ENCODE measurements at regions not wholly inside any gene's neighbourhood (a gene's known extent, or its start where the extent isn't known, plus 50 kb on each side); places are given as distances from the start of the nearest gene placed in this dataset.

GRCh38 chr3:30370681-30371271, 235.6 kb upstream of the TGFBR2 start:
- H3K27ac ChIP-seq (ENCODE audit: low read depth, low read length), result peak overlapping the region; percentile 35; the same call in 1 of the 2 replicates
- no peak overlapping the region for H3K4me3 ChIP-seq (ENCODE audit: low read depth, low read length)
- peak overlapping the region; percentile 41 for H2AFZ ChIP-seq (ENCODE audit: low read length, unreplicated experiment)
- H3K27me3 ChIP-seq (ENCODE audit: insufficient read depth, low read length), result no peaks in the 10 kb centered on the region
- peaks cover 22% of the 10 kb centered on the region for H3K4me1 ChIP-seq (ENCODE audit: control insufficient read depth, insufficient read depth, low read length, unreplicated experiment)
- no peaks in the 10 kb centered on the region for H3K79me2 ChIP-seq (ENCODE audit: control insufficient read depth, insufficient read depth, low read length, unreplicated experiment)
- 0 out of 2 replicates have a peak, but pooled peaks cover 5% of the 10 kb centered on the region for H3K36me3 ChIP-seq (ENCODE audit: insufficient read depth, low read length)

DNA sequence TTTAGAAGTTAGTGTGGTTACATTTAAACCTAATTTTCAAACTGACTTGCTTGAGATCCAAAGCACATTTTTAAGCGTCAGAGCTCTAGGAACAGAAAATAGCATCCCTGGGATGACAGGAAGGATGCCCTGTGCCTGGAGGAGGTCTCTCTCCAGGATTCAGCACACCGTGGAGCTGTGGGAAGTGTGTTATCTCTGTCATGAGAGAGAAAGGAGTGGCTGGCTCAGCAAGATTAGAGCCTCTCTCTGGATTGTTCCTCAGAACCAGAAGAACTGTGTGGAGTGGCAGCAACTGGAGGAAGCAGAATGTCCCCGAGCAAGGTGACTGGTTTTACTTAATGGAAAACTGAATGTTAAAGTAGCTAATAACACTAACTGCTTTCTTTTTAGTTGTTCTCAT, 233.6 kb upstream of the TGFBR2 start:
- H3K4me3 ChIP-seq (ENCODE audit: low read depth, low read length), result no peak overlapping the region
- no peak overlapping the region for H2AFZ ChIP-seq (ENCODE audit: low read length, unreplicated experiment)

DNA sequence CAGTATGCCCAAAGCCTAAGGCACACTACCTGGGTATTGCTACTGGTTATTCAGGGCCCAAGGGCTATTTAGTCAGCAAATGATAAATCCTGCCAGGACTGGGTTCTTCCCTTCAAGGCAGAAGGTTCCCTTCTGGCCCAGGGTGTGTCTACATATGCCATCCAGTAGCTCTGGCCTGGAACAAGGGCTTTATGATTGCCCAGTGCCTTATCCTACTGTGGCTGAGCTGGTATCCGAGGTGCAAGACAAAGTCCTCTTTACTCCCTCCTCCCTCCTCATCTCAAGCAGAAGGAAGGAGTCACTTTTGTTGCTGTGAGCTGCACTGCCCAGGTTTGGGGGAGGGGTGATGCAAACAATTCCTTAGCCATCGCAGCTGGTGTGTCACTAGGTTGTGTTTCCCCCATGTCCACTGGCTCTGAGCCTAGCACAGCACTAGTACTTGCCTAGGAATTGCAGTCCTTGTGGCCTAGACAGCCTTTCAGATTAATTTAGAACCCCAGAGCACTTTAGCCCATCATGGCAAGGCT, 221.8 kb upstream of the TGFBR2 start:
- no peak overlapping the region for H3K4me3 ChIP-seq (ENCODE audit: low read depth, low read length)
- H3K79me2 ChIP-seq (ENCODE audit: control insufficient read depth, insufficient read depth, low read length, unreplicated experiment), result no peaks in the 10 kb centered on the region
- H3K27ac ChIP-seq (ENCODE audit: low read depth, low read length), result no peak overlapping the region
- no peak overlapping the region for H2AFZ ChIP-seq (ENCODE audit: low read length, unreplicated experiment)
- H3K36me3 ChIP-seq (ENCODE audit: insufficient read depth, low read length), result no peaks in the 10 kb centered on the region
- H3K27me3 ChIP-seq (ENCODE audit: insufficient read depth, low read length), result no peaks in the 10 kb centered on the region
- no peaks in the 10 kb centered on the region for H3K4me1 ChIP-seq (ENCODE audit: control insufficient read depth, insufficient read depth, low read length, unreplicated experiment)

More for the DNA sequence above, 233.6 kb upstream of the TGFBR2 start:
- H3K27ac ChIP-seq (ENCODE audit: low read depth, low read length), result no peak overlapping the region
- 0 out of 2 replicates have a peak, but pooled peaks cover 5% of the 10 kb centered on the region for H3K36me3 ChIP-seq (ENCODE audit: insufficient read depth, low read length)
- H3K27me3 ChIP-seq (ENCODE audit: insufficient read depth, low read length), result no peaks in the 10 kb centered on the region
- peaks cover 22% of the 10 kb centered on the region for H3K4me1 ChIP-seq (ENCODE audit: control insufficient read depth, insufficient read depth, low read length, unreplicated experiment)
- H3K79me2 ChIP-seq (ENCODE audit: control insufficient read depth, insufficient read depth, low read length, unreplicated experiment), result no peaks in the 10 kb centered on the region

DNA sequence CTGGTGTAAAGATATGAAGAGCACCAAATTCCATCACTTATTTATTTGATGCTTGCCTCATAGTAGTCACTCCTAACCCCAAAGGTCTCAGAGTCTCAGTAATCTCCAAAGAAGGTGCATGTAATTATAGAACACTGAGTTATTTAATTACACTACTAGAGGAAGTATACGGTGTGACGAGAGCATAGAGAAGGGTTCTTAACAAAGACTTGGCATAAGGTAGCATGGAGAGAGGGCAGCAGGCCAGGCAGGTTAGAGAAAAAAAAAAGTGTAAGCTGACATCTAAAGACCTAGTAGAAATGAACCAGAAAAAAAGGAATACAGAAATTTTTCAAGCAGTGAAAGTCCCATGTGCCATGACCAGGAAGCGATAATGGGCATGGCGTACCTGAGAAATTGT, 213.3 kb upstream of the TGFBR2 start:
- Histone ChIP-seq H3K4me3 (ENCODE audit: low read depth, low read length) (no peak overlapping the region), H3K27ac (ENCODE audit: low read depth, low read length) (no peak overlapping the region), H2AFZ (ENCODE audit: low read length, unreplicated experiment) (no peak overlapping the region), H3K36me3 (ENCODE audit: insufficient read depth, low read length) (no peaks in the 10 kb centered on the region), H3K4me1 (ENCODE audit: control insufficient read depth, insufficient read depth, low read length, unreplicated experiment) (no peaks in the 10 kb centered on the region), H3K27me3 (ENCODE audit: insufficient read depth, low read length) (no peaks in the 10 kb centered on the region), H3K79me2 (ENCODE audit: control insufficient read depth, insufficient read depth, low read length, unreplicated experiment) (no peaks in the 10 kb centered on the region)

GRCh38 chr3:30397030-30397429, 209.4 kb upstream of the TGFBR2 start:
- H2AFZ ChIP-seq (ENCODE audit: low read length, unreplicated experiment), result no peak overlapping the region
- peaks cover 26% of the 10 kb centered on the region for H3K4me1 ChIP-seq (ENCODE audit: control insufficient read depth, insufficient read depth, low read length, unreplicated experiment)
- H3K4me3 ChIP-seq (ENCODE audit: low read depth, low read length), result no peak overlapping the region
- H3K79me2 ChIP-seq (ENCODE audit: control insufficient read depth, insufficient read depth, low read length, unreplicated experiment), result no peaks in the 10 kb centered on the region
- no peaks in the 10 kb centered on the region for H3K36me3 ChIP-seq (ENCODE audit: insufficient read depth, low read length)
- H3K27ac ChIP-seq (ENCODE audit: low read depth, low read length), result no peak overlapping the region
- H3K27me3 ChIP-seq (ENCODE audit: insufficient read depth, low read length), result no peaks in the 10 kb centered on the region

DNA sequence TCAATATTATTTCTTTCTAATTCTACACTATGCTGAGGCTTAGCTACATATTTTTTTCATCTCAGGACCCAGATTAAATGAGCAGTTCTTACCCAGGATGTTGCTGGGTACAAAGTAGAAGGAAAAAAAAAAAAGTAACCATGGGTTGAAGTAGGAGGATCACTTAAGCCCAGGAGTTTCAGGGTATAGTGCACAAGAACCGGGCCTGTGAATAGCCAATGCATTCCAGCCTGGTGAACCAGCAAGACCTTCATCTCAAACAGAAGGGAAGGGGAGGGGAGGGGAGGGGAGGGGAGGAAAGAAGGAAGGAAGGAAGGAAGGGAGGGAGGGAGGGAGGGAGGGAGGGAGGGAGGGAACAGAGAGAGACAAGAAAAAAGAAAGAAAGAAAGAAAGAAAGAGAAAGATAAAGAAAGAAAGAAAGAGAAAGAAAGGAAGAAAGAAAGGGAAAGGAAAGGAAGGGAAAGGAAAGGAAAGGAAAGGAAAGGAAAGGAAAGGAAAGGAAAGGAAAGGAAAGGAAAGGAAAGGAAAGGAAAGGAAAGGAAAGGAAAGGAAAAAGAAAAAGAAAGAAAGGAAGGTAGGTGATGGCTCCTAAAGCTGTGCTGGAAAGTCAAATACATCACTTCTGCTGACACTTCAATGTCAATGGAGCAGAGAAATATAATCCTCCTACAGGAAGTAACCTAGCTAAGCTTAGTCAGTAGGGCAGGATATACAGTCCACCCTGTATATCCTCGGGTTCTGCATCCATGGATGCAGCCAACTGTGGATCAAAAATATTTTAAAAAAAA, 206.8 kb upstream of the TGFBR2 start:
- Histone ChIP-seq H3K79me2 (ENCODE audit: control insufficient read depth, insufficient read depth, low read length, unreplicated experiment) (no peaks in the 10 kb centered on the region), H3K36me3 (ENCODE audit: insufficient read depth, low read length) (no peaks in the 10 kb centered on the region), H2AFZ (ENCODE audit: low read length, unreplicated experiment) (no peak overlapping the region), H3K4me1 (ENCODE audit: control insufficient read depth, insufficient read depth, low read length, unreplicated experiment) (peaks cover 31% of the 10 kb centered on the region), H3K4me3 (ENCODE audit: low read depth, low read length) (no peak overlapping the region), H3K27me3 (ENCODE audit: insufficient read depth, low read length) (no peaks in the 10 kb centered on the region), H3K27ac (ENCODE audit: low read depth, low read length) (no peak overlapping the region)

GRCh38 chr3:30400926-30401325, 205.5 kb upstream of the TGFBR2 start:
- Histone ChIP-seq H2AFZ (ENCODE audit: low read length, unreplicated experiment) (peak overlapping the region; percentile 77), H3K4me3 (ENCODE audit: low read depth, low read length) (no peak overlapping the region), H3K4me1 (ENCODE audit: control insufficient read depth, insufficient read depth, low read length, unreplicated experiment) (peaks cover 31% of the 10 kb centered on the region), H3K36me3 (ENCODE audit: insufficient read depth, low read length) (no peaks in the 10 kb centered on the region), H3K27ac (ENCODE audit: low read depth, low read length) (no peak overlapping the region), H3K79me2 (ENCODE audit: control insufficient read depth, insufficient read depth, low read length, unreplicated experiment) (no peaks in the 10 kb centered on the region), H3K27me3 (ENCODE audit: insufficient read depth, low read length) (no peaks in the 10 kb centered on the region)

DNA sequence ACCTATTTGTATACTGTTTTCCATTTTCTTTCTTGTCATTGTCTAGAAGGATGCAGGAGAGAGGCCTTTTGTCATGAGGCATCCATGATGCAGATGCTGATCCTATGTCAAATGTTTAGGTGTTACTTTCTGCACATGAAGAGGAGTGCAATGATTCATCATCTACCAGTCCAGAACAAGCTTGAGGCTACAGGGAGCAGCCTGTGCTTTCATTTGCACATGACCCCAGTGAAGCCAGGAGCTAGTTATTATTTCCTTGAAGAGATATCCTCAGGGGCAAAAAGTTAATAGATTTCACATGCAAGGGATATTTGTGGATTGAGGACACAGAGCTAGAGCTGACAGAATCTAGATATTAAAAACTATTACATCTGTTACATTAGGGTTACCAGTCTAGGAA, 204.4 kb upstream of the TGFBR2 start:
- no peaks in the 10 kb centered on the region for H3K36me3 ChIP-seq (ENCODE audit: insufficient read depth, low read length)
- H2AFZ ChIP-seq (ENCODE audit: low read length, unreplicated experiment), result no peak overlapping the region
- no peaks in the 10 kb centered on the region for H3K27me3 ChIP-seq (ENCODE audit: insufficient read depth, low read length)
- no peaks in the 10 kb centered on the region for H3K79me2 ChIP-seq (ENCODE audit: control insufficient read depth, insufficient read depth, low read length, unreplicated experiment)
- H3K4me1 ChIP-seq (ENCODE audit: control insufficient read depth, insufficient read depth, low read length, unreplicated experiment), result peaks cover 31% of the 10 kb centered on the region
- H3K4me3 ChIP-seq (ENCODE audit: low read depth, low read length), result no peak overlapping the region
- no peak overlapping the region for H3K27ac ChIP-seq (ENCODE audit: low read depth, low read length)

DNA sequence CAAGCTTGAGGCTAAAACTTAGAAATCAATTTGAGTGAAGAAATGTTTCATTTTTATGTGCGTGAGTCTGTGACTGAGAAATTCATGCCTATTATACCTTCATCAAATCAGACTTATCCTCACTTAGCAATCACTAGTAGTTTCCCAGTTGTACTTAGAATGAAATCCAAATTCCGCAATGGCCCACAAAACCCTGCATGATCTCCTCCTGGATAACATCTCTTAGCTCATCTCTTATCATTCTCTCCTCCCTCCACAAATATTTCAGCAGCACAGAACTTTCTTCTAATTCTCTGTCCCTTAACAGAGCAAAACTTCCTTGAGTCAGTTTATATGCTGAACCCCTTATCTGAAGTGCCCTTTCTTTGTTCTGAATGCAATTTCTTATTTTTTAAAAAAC, 198.8 kb upstream of the TGFBR2 start:
- Histone ChIP-seq H3K4me1 (ENCODE audit: control insufficient read depth, insufficient read depth, low read length, unreplicated experiment) (no peaks in the 10 kb centered on the region), H3K4me3 (ENCODE audit: low read depth, low read length) (no peak overlapping the region), H3K27me3 (ENCODE audit: insufficient read depth, low read length) (no peaks in the 10 kb centered on the region), H3K79me2 (ENCODE audit: control insufficient read depth, insufficient read depth, low read length, unreplicated experiment) (no peaks in the 10 kb centered on the region), H3K36me3 (ENCODE audit: insufficient read depth, low read length) (no peaks in the 10 kb centered on the region; the same call in 1 of the 2 replicates), H3K27ac (ENCODE audit: low read depth, low read length) (peak overlapping the region; percentile 35; the same call in 1 of the 2 replicates), H2AFZ (ENCODE audit: low read length, unreplicated experiment) (no peak overlapping the region)

- Histone ChIP-seq H3K4me1 (ENCODE audit: control insufficient read depth, insufficient read depth, low read length, unreplicated experiment) (no peaks in the 10 kb centered on the region), H3K36me3 (ENCODE audit: insufficient read depth, low read length) (no peaks in the 10 kb centered on the region; the same call in 1 of the 2 replicates), H3K79me2 (ENCODE audit: control insufficient read depth, insufficient read depth, low read length, unreplicated experiment) (no peaks in the 10 kb centered on the region), H2AFZ (ENCODE audit: low read length, unreplicated experiment) (no peak overlapping the region), H3K27me3 (ENCODE audit: insufficient read depth, low read length) (no peaks in the 10 kb centered on the region), H3K27ac (ENCODE audit: low read depth, low read length) (peak overlapping the region; percentile 53), H3K4me3 (ENCODE audit: low read depth, low read length) (no peak overlapping the region)
Observed at GRCh38 chr3:30408105-30408557, 198.3 kb upstream of the TGFBR2 start.
